ENCODE measurements at regions not wholly inside any gene's neighbourhood (a gene's known extent, or its start where the extent isn't known, plus 50 kb on each side); places are given as distances from the start of the nearest gene placed in this dataset.

DNA sequence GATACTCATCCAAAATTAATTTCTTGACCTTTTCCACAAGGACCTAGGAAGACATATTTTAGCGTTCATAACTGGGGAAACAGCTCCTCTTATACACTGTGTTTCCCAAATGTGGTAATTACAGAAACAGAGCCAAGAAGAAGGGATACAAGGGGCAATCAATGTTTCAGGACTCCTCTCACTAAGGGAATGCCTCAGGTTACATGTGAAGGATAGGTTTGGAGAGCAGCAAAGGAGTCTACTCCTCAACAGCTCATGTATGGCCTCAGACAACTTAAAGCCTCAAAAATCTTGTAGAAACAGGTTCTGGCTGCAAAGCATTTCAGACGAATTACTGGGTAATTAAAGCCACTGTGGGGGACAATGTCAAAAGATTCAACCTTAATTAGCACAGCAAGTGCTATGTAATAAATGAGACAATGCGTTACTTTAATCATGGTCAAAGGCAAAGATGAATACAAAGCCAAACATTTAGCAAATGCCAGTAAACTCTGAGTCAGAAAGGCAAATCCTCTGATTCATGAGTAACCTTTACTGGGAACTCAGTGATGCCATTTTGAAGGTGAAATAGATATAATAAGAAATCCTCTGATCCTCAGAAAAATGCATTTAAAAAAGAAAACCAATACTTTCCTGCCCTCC, 1111.2 kb downstream of the TUSC7 start:
- 70 to 74% methylated on average over 3 of the region's 3 CpGs for WGBS, 2 donors
- Histone ChIP-seq H3K9me3 (no peaks in the 10 kb centered on the region), H3K4me1 (peaks cover 0 to 6% of the 10 kb centered on the region in 2 donors), H3K36me3 (no peaks in the 10 kb centered on the region), H3K27me3 (no peaks in the 10 kb centered on the region), H3K4me3 (replicated peaks in 1 of 3) (no peak overlapping the region), H3K27ac (no peak overlapping the region)
- intact Hi-C loops (cut with DNase I) = no loop called here
- no peak for TF ChIP-seq POLR2A (IDR thresholded peaks at IDR 0.05)
- DNase-seq = no peak

DNA sequence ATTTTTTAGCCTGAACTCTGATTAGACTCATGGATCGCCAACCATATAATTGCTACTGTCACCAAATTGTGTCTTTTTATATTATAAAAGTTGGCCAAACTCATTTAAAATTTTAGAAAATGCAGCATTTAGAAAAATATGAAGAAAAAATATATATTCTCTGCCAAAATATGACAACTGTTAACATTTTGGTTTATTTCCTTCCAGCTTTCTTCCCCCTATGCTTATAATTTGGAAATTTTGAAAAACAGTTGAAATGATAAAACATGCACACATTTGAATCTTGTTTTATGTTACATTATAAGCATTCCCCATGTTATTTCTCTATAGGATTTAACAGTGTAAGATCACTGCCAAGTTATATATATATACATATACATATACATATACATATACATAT, 1112.8 kb downstream of the TUSC7 start:
- DNase-seq = no peak
- TF ChIP-seq, protein P1, sequence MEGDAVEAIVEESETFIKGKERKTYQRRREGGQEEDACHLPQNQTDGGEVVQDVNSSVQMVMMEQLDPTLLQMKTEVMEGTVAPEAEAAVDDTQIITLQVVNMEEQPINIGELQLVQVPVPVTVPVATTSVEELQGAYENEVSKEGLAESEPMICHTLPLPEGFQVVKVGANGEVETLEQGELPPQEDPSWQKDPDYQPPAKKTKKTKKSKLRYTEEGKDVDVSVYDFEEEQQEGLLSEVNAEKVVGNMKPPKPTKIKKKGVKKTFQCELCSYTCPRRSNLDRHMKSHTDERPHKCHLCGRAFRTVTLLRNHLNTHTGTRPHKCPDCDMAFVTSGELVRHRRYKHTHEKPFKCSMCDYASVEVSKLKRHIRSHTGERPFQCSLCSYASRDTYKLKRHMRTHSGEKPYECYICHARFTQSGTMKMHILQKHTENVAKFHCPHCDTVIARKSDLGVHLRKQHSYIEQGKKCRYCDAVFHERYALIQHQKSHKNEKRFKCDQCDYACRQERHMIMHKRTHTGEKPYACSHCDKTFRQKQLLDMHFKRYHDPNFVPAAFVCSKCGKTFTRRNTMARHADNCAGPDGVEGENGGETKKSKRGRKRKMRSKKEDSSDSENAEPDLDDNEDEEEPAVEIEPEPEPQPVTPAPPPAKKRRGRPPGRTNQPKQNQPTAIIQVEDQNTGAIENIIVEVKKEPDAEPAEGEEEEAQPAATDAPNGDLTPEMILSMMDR (IDR thresholded peaks at IDR 0.05) = no peak
- no peak for TF ChIP-seq POLR2A (IDR thresholded peaks at IDR 0.05)
- intact Hi-C loops (cut with DNase I) = no loop called here
- no peak overlapping the region for H3K4me3 ChIP-seq (replicated peaks in 1 of 3)
- H3K36me3 ChIP-seq = no peaks in the 10 kb centered on the region
- H3K4me1 ChIP-seq = peaks cover 0 to 6% of the 10 kb centered on the region in 2 donors
- H3K27ac ChIP-seq = no peak overlapping the region
- WGBS, 2 donors = 92 to 96% methylated on average over 1 of the region's 1 CpG
- no peaks in the 10 kb centered on the region for H3K27me3 ChIP-seq
- no peaks in the 10 kb centered on the region for H3K9me3 ChIP-seq

DNA sequence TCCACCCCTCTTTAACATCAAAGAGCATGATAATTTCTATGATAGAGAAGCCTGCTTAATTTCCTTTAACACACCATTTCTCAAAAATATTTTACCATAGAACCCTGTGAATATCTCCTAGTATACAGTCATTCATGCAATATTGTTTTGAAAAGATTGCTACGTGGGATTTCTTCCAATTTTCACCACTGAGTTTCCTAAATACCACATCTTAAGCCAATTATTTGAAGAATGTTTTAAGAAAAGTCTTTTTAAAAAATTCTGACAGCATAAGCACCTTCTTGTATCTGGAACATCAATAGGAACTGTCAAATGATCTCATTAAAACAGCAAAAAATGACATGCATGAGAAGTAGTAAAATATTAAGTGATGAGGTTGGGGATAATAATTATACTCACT, 1126.7 kb downstream of the TUSC7 start:
- no peak overlapping the region for H3K4me3 ChIP-seq (replicated peaks in 1 of 3)
- no peaks in the 10 kb centered on the region for H3K9me3 ChIP-seq
- no peaks in the 10 kb centered on the region for H3K36me3 ChIP-seq
- H3K4me1 ChIP-seq = no peaks in the 10 kb centered on the region
- TF ChIP-seq, protein P1 (IDR thresholded peaks at IDR 0.05) = no peak
- no peak for TF ChIP-seq POLR2A (IDR thresholded peaks at IDR 0.05)
- H3K27me3 ChIP-seq = no peaks in the 10 kb centered on the region
- 65 to 71% methylated on average over 1 of the region's 1 CpG for WGBS, 2 donors
- H3K27ac ChIP-seq = no peak overlapping the region
- intact Hi-C loops (cut with DNase I) = no loop called here
- DNase-seq = no peak

DNA sequence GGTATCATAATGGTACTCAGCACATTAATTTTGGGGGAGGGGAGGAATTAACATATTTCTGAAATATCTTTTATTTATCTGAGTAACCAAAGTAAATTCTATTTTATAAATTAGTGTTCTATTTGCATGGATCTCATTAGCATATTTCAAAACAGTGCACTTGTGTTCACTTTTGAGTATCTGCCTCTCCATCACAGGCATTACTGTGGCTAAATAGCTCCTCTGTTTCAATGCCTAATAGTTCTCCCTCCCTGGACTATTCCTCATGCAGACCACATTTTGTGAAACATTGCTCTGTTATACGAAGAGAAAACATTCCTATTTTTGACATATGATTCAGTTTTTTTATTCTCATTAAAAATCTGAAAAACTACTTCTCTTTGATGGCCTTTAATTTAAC, 1127.8 kb downstream of the TUSC7 start:
- no peak overlapping the region for H3K27ac ChIP-seq
- no peaks in the 10 kb centered on the region for H3K36me3 ChIP-seq
- H3K4me3 ChIP-seq (replicated peaks in 1 of 3) = no peak overlapping the region
- no peaks in the 10 kb centered on the region for H3K4me1 ChIP-seq
- no peaks in the 10 kb centered on the region for H3K9me3 ChIP-seq
- TF ChIP-seq, protein P1 (IDR thresholded peaks at IDR 0.05) = no peak
- TF ChIP-seq POLR2A (IDR thresholded peaks at IDR 0.05) = no peak
- no peak for DNase-seq
- intact Hi-C loops (cut with DNase I) = no loop called here
- 70 to 71% methylated on average over 1 of the region's 1 CpG for WGBS, 2 donors
- no peaks in the 10 kb centered on the region for H3K27me3 ChIP-seq

DNA sequence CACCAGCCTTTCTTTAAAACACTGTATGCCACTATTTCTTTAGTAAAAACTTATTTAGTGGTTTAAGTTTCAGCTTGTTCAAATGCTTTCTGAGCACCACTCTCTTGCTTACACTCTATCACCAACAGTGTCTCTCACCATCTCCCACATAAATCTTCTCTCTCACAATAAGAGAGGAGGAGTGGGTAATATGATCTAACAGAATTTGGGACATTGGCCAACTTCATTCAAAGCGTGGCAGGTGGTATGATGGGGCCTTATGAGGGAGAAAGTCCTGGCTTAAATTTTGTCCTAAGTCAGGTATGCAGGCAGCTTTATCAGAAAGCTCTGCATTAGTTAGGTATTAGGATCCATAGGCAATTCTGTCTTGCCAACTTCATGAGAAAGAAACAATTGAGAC, 1132.5 kb downstream of the TUSC7 start:
- no peaks in the 10 kb centered on the region for H3K9me3 ChIP-seq
- WGBS, 2 donors = 52 to 72% methylated on average over 1 of the region's 1 CpG
- H3K27me3 ChIP-seq = no peaks in the 10 kb centered on the region
- no peaks in the 10 kb centered on the region for H3K4me1 ChIP-seq
- TF ChIP-seq, protein P1 (IDR thresholded peaks at IDR 0.05) = no peak
- TF ChIP-seq POLR2A (IDR thresholded peaks at IDR 0.05) = no peak
- intact Hi-C loops (cut with DNase I) = no loop called here
- no peak for DNase-seq
- no peaks in the 10 kb centered on the region for H3K36me3 ChIP-seq
- no peak overlapping the region for H3K4me3 ChIP-seq (replicated peaks in 1 of 3)
- no peak overlapping the region for H3K27ac ChIP-seq

DNA sequence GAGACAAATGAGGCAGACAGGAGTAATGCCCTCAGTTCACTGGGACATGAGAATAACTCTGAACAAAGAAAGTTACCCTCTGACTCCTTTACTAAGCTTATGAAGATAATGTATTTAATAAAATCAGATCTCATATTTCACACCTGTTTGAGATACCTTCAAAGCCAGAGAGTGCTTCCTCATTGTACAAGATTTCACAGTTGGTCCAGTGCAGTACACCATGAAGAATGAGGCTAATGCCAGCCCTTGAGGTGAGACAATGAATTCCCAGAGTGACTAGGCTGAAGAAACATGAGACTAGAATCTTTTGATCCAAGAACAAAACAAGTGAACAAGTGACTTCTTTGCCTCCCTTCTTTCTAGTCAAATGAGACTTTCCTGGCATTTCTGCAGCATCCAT, 1133.8 kb downstream of the TUSC7 start:
- Histone ChIP-seq H3K27ac (no peak overlapping the region), H3K4me1 (no peaks in the 10 kb centered on the region), H3K27me3 (no peaks in the 10 kb centered on the region), H3K9me3 (no peaks in the 10 kb centered on the region), H3K36me3 (no peaks in the 10 kb centered on the region), H3K4me3 (replicated peaks in 1 of 3) (no peak overlapping the region)
- no peak for DNase-seq
- intact Hi-C loops (cut with DNase I) = no loop called here
- no peak for TF ChIP-seq POLR2A (IDR thresholded peaks at IDR 0.05)
- TF ChIP-seq, protein P1 (IDR thresholded peaks at IDR 0.05) = no peak

All from thyroid gland (tissue), 4 donors.